ENCODE measurements at regions not wholly inside any gene's neighbourhood (a gene's known extent, or its start where the extent isn't known, plus 50 kb on each side); places are given as distances from the start of the nearest gene placed in this dataset.

GRCh38 chr7:114823290-114823689 lies 98.6 kb upstream of the MDFIC start:
- no peaks in the 10 kb centered on the region for H3K4me1 Mint-ChIP-seq

DNA sequence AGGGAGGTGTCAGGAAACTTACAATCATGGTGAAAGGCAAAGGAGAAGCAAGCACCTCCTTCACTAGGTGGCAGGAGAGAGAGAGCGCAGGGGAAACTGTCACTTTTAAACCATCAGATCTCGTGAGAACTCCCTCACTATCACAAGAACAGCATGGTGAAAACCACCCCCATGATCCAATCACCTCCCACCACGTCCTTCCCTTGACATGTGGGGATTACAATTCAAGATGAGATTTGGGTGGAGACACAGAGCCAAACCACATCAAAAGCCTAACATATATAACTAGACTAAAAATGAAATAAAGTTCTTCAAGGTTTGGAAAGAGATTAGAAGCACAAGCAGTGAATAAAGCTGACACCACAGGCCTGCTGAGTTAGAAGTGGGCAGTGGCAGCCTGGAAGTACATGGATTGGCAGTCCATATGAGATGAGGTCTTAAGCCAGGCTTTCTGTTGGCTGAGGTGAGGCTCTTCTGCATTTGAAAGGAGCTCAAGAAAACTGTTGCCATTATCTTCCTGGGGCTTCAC lies 96.4 kb upstream of the MDFIC start:
- TF ChIP-seq, protein P1, sequence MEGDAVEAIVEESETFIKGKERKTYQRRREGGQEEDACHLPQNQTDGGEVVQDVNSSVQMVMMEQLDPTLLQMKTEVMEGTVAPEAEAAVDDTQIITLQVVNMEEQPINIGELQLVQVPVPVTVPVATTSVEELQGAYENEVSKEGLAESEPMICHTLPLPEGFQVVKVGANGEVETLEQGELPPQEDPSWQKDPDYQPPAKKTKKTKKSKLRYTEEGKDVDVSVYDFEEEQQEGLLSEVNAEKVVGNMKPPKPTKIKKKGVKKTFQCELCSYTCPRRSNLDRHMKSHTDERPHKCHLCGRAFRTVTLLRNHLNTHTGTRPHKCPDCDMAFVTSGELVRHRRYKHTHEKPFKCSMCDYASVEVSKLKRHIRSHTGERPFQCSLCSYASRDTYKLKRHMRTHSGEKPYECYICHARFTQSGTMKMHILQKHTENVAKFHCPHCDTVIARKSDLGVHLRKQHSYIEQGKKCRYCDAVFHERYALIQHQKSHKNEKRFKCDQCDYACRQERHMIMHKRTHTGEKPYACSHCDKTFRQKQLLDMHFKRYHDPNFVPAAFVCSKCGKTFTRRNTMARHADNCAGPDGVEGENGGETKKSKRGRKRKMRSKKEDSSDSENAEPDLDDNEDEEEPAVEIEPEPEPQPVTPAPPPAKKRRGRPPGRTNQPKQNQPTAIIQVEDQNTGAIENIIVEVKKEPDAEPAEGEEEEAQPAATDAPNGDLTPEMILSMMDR (conservative IDR thresholded peaks at IDR 0.05) = no peak
- Mint-ChIP-seq H3K4me3 (no peak overlapping the region), H3K4me1 (no peaks in the 10 kb centered on the region), H3K36me3 (ENCODE audit: low read depth) (peaks cover 3% of the 10 kb centered on the region), H3K27ac (ENCODE audit: unreplicated experiment) (no peak overlapping the region), H3K27me3 (ENCODE audit: low read depth) (no peaks in the 10 kb centered on the region), H3K9me3 (peaks cover 9% of the 10 kb centered on the region)
- DNase-seq (ENCODE audit: low read depth, low spot score) = no peak

More at GRCh38 chr7:114823290-114823689, 98.6 kb upstream of the MDFIC start:
- peaks cover 3% of the 10 kb centered on the region for H3K36me3 Mint-ChIP-seq (ENCODE audit: low read depth)
- TF ChIP-seq, protein P1 (conservative IDR thresholded peaks at IDR 0.05) = no peak
- H3K27ac Mint-ChIP-seq (ENCODE audit: unreplicated experiment) = no peak overlapping the region
- no peaks in the 10 kb centered on the region for H3K27me3 Mint-ChIP-seq (ENCODE audit: low read depth)
- peaks cover 8% of the 10 kb centered on the region for H3K9me3 Mint-ChIP-seq
- H3K4me3 Mint-ChIP-seq = no peak overlapping the region
- no peak for DNase-seq (ENCODE audit: low read depth, low spot score)

GRCh38 chr7:114830952-114831351 lies 90.9 kb upstream of the MDFIC start:
- H3K9me3 Mint-ChIP-seq = peaks cover 12% of the 10 kb centered on the region
- H3K36me3 Mint-ChIP-seq (ENCODE audit: low read depth) = peaks cover 2% of the 10 kb centered on the region
- H3K27ac Mint-ChIP-seq (ENCODE audit: unreplicated experiment) = no peak overlapping the region
- no peaks in the 10 kb centered on the region for H3K27me3 Mint-ChIP-seq (ENCODE audit: low read depth)
- DNase-seq (ENCODE audit: low read depth, low spot score) = no peak
- no peak overlapping the region for H3K4me3 Mint-ChIP-seq
- TF ChIP-seq, protein P1 (conservative IDR thresholded peaks at IDR 0.05) = no peak
- no peaks in the 10 kb centered on the region for H3K4me1 Mint-ChIP-seq

- Mint-ChIP-seq H3K27me3 (ENCODE audit: low read depth) (no peaks in the 10 kb centered on the region), H3K36me3 (ENCODE audit: low read depth) (no peaks in the 10 kb centered on the region), H3K4me3 (no peak overlapping the region), H3K4me1 (no peaks in the 10 kb centered on the region), H3K9me3 (peaks cover 7% of the 10 kb centered on the region), H3K27ac (ENCODE audit: unreplicated experiment) (no peak overlapping the region)
- DNase-seq (ENCODE audit: low read depth, low spot score) = no peak
- TF ChIP-seq, protein P1 (conservative IDR thresholded peaks at IDR 0.05) = no peak
These were observed 88.8 kb upstream of the MDFIC start for GRCh38 chr7:114832906-114833595.

GRCh38 chr7:114835303-114835702 lies 86.6 kb upstream of the MDFIC start:
- H3K4me3 Mint-ChIP-seq = no peak overlapping the region
- TF ChIP-seq, protein P1 (conservative IDR thresholded peaks at IDR 0.05) = no peak
- DNase-seq (ENCODE audit: low read depth, low spot score) = no peak
- no peaks in the 10 kb centered on the region for H3K27me3 Mint-ChIP-seq (ENCODE audit: low read depth)
- H3K4me1 Mint-ChIP-seq = no peaks in the 10 kb centered on the region
- no peaks in the 10 kb centered on the region for H3K36me3 Mint-ChIP-seq (ENCODE audit: low read depth)
- peaks cover 5% of the 10 kb centered on the region for H3K9me3 Mint-ChIP-seq
- no peak overlapping the region for H3K27ac Mint-ChIP-seq (ENCODE audit: unreplicated experiment)

Measured in neural crest cell (in vitro differentiated cells).